HFFc6 (cell line): ENCODE measurements at regions not wholly inside any gene's neighbourhood (a gene's known extent, or its start where the extent isn't known, plus 50 kb on each side); places are given as distances from the start of the nearest gene placed in this dataset.
"Not testable (repeated sequence)": the region's sequence is repeated elsewhere in the genome, so short reads cannot be mapped to it uniquely, and the experiment has no call there.

Experiments
- DNase-seq: peaks from one replicate; pipeline ENCODE4 v3.0.0-alpha.2; 2018
- H3K27ac Mint-ChIP-seq: 2 replicates; pipeline ENCODE4 v1.8.0; 2020; ENCODE audit warnings: mild to moderate bottlenecking, mixed read lengths
- H3K27me3 Mint-ChIP-seq: 2 replicates; pipeline ENCODE4 v1.8.0; 2021; ENCODE audit warnings: mild to moderate bottlenecking, moderate library complexity, mixed read lengths; ENCODE audit not compliant: insufficient read depth
- H3K36me3 Mint-ChIP-seq: 2 replicates; pipeline ENCODE4 v1.8.0; 2021; ENCODE audit warnings: low read depth, mixed read lengths
- H3K4me1 Mint-ChIP-seq: 2 replicates; pipeline ENCODE4 v1.8.0; 2020; ENCODE audit warnings: low read depth, mixed read lengths
- H3K4me3 Mint-ChIP-seq: 2 replicates; pipeline ENCODE4 v1.8.0; 2020; ENCODE audit warnings: mild to moderate bottlenecking, moderate library complexity, mixed read lengths
- H3K9me3 Mint-ChIP-seq: 2 replicates; pipeline ENCODE4 v1.8.0; 2020; ENCODE audit warnings: mild to moderate bottlenecking, mixed read lengths
- CTCF ChIP-seq: fragments of 200-600 bp; sonication (generic); IDR thresholded peaks from 2 replicates; pipeline ENCODE4 v1.5.0; 2021; ENCODE audit warnings: antibody characterized with exemption, mild to moderate bottlenecking

DNA sequence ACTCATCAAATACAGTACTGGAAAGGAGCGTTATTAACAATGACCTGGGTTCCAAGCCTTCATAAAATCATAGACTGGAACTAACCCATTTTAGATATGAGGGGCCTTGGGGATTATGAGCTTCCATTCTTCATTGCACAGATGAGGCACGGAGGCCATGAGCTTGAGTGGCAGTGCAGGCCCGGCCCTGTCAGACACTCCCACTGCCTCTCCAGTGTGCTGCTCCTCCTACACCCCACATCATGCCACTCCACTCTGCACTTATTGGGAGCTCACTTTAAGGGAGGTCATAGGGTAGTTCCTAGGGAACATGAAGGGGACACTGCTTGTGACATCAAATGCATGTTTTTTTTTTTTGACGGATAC is 77.9 kb downstream of the TSN start:
- H3K27ac Mint-ChIP-seq = no peak overlapping the region
- DNase-seq = no peak
- H3K36me3 Mint-ChIP-seq = no peaks in the 10 kb centered on the region
- no peak overlapping the region for H3K4me3 Mint-ChIP-seq
- H3K4me1 Mint-ChIP-seq = no peaks in the 10 kb centered on the region; the same call in 1 of the 2 replicates
- peaks cover 18% of the 10 kb centered on the region for H3K27me3 Mint-ChIP-seq
- H3K9me3 Mint-ChIP-seq = no peaks in the 10 kb centered on the region
- no peak for TF ChIP-seq CTCF

- H3K36me3 Mint-ChIP-seq = no peaks in the 10 kb centered on the region
- no peak overlapping the region for H3K4me3 Mint-ChIP-seq
- H3K27me3 Mint-ChIP-seq = peaks cover 20% of the 10 kb centered on the region
- no peak overlapping the region for H3K27ac Mint-ChIP-seq
- no peak for TF ChIP-seq CTCF
- H3K9me3 Mint-ChIP-seq = no peaks in the 10 kb centered on the region
- no peak for DNase-seq
- H3K4me1 Mint-ChIP-seq = no peaks in the 10 kb centered on the region; the same call in 1 of the 2 replicates
These were observed 81.2 kb downstream of the TSN start for GRCh38 chr2:121836611-121837010.

GRCh38 chr2:121837591-121837990 is 82.1 kb downstream of the TSN start:
- TF ChIP-seq CTCF = no peak
- no peak overlapping the region for H3K27ac Mint-ChIP-seq
- no peak overlapping the region for H3K4me3 Mint-ChIP-seq
- no peaks in the 10 kb centered on the region; the same call in 1 of the 2 replicates for H3K4me1 Mint-ChIP-seq
- H3K36me3 Mint-ChIP-seq = no peaks in the 10 kb centered on the region
- H3K9me3 Mint-ChIP-seq = no peaks in the 10 kb centered on the region
- H3K27me3 Mint-ChIP-seq = peaks cover 26% of the 10 kb centered on the region
- DNase-seq = no peak

DNA sequence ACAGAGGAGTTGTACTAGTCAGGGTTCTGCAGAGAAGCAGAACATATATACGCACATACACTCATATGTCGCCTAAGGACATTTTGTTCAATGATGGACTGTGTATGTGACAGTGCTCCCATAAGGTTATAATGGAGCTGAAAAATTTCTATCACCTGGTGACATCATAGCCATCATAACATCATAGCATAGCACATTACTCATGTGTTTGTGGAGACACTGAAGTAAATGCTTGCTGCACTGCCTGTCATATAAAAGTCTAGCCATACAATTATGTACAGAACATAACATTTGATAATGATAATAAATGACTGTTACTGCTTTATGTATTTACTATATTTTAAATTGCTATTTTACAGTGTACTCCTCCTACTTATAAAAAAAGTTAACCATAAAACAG is 83.1 kb downstream of the TSN start:
- Mint-ChIP-seq H3K4me1 (no peaks in the 10 kb centered on the region; the same call in 1 of the 2 replicates), H3K36me3 (no peaks in the 10 kb centered on the region), H3K27me3 (peaks cover 30% of the 10 kb centered on the region), H3K9me3 (no peaks in the 10 kb centered on the region), H3K27ac (no peak overlapping the region), H3K4me3 (no peak overlapping the region)
- no peak for DNase-seq
- no peak for TF ChIP-seq CTCF

- Mint-ChIP-seq H3K36me3 (no peaks in the 10 kb centered on the region), H3K4me3 (no peak overlapping the region), H3K9me3 (no peaks in the 10 kb centered on the region), H3K27ac (no peak overlapping the region), H3K4me1 (no peaks in the 10 kb centered on the region; the same call in 1 of the 2 replicates), H3K27me3 (peaks cover 36% of the 10 kb centered on the region)
- peak; percentile 31; the same call in 1 of the 2 replicates for TF ChIP-seq CTCF
- no peak for DNase-seq
These were observed 84.1 kb downstream of the TSN start for GRCh38 chr2:121839584-121839983.

GRCh38 chr2:121849236-121849635 is 93.8 kb downstream of the TSN start:
- Mint-ChIP-seq H3K36me3 (no peaks in the 10 kb centered on the region), H3K4me1 (no peaks in the 10 kb centered on the region), H3K9me3 (no peaks in the 10 kb centered on the region), H3K27me3 (peaks cover 21% of the 10 kb centered on the region), H3K27ac (no peak overlapping the region), H3K4me3 (no peak overlapping the region)
- DNase-seq = no peak
- no peak for TF ChIP-seq CTCF

- not testable (repeated sequence) for H3K27ac Mint-ChIP-seq, H3K4me1 Mint-ChIP-seq, DNase-seq, H3K4me3 Mint-ChIP-seq, H3K36me3 Mint-ChIP-seq, H3K9me3 Mint-ChIP-seq
- H3K27me3 Mint-ChIP-seq = peaks cover 13% of the 10 kb centered on the region
These were observed 97.7 kb downstream of the TSN start for GRCh38 chr2:121853149-121853548.
